HG02759 (cell line): ENCODE measurements at regions not wholly inside any gene's neighbourhood (a gene's known extent, or its start where the extent isn't known, plus 50 kb on each side); places are given as distances from the start of the nearest gene placed in this dataset.

Source experiments
- ATAC-seq: cut with Tn5 transposase; IDR thresholded peaks from one replicate; pipeline ENCODE4 v1.9.1; 2021; ENCODE audit warnings: mild to moderate bottlenecking, moderate library complexity; ENCODE audit not compliant: unreplicated experiment

DNA sequence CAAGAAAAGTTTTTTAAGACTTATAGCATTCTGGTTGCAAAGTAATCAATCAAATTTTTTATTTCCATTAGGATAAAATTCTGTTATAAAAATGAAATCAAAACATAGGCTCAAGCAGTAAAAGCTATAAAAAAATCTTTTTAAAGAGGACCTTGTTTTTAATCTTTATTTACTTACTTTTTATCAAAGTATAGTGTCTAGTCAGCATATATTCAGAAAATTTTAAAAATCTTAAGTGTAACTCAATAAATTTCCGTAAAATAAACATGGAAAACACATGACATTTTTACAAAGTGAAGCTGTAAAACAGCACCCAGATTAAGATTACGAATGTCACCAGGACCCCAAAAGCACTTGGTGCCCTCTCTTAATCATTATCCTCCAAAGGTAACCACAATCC lies 302.4 kb downstream of the TMEM161B start:
- ATAC-seq = no peak

DNA sequence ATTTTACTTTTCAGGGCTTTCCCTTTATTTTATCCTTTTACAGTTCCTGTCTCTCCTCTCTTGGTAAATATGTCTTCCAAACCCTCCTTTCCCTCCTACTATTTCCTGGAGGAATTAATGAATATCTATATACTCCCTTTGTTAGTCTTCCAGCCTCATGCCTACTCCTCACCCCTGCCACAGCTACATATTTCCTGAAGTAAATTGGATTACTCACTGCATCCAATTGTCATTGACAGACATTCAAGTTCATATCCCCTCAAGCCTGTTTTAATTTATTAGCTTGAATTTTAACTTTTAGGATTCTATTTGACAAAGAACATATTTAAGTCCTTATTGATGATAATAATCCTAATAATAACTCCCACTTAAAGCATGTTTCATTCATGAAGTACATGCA lies 314.5 kb downstream of the TMEM161B start:
- no peak for ATAC-seq

DNA sequence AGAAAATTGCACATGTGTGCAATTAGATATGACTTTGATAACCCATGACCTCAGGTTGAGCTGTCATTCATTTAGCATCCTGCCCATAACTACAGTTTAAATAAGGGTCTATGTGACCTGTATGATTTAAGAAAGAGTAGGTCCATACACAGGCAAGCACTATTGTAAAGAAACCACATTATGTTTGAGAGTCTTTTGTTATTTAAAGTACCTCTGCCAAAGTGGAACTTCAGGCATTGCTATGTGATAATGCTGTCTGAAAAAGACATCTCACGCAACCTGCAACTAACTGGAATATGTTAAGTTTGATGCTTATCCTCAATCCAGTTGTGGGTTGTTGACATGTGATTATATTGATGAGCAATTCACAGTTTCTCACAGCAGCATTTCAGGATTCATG lies 317.0 kb downstream of the TMEM161B start:
- ATAC-seq = no peak

GRCh38 chr5:87949676-87950631 lies 318.7 kb downstream of the TMEM161B start:
- ATAC-seq = no peak

DNA sequence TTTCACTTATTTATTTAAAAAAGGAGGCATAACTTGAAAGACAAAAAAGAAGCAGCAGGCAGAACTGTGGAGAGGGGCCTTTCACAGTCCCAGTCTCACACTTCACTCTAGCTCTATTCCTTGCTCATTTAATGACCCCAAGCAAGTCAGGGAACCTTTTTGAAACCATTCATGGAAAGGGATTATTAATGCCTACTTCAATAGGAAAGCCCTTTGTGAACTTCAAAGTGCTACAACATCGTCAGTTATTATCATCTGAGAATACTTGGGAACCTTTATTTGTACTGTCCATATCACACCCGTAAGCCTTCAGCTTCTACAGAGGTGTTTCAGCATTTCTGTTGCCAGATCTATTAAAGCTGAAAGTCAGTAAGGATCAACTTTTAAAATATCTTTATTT lies 320.2 kb downstream of the TMEM161B start:
- no peak for ATAC-seq

DNA sequence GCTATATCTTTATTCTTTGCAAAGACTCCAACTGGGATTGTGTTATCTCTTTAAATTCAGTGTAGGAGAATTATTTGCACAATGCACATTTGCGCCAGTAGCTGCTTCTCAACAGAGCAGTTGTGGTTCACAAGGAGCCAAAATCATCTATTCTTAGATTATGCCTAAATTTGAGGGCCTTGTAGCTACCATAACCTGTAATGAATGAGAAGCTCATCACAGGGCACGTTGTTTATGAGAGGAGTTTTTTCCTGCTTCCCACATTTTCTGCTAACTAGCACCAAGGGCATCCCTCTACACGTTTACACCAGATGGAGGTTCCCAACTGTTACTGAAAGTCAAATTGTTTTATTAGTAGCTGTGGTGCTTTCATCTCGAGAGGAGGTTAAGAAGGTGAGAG lies 322.4 kb downstream of the TMEM161B start:
- no peak for ATAC-seq

DNA sequence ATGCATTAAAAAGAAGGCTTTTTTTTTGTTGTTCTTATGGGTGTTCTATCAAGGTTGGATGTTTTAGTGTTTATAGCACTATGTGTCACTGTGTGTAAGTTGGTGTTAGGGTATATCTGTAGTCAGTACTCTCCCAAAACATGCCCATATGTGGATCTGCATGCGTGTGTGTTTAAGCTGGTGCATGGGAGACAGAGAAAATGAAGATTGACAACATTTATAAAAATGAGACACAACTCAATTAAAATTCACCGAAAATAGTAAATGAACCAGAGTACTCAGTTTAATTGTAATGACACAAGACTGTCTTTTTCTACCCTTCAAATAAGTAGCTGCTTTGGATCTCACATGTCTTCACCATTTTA lies 323.4 kb downstream of the TMEM161B start:
- no peak for ATAC-seq

- ATAC-seq = no peak
Measured at GRCh38 chr5:87944553-87945285, 323.9 kb downstream of the TMEM161B start.

DNA sequence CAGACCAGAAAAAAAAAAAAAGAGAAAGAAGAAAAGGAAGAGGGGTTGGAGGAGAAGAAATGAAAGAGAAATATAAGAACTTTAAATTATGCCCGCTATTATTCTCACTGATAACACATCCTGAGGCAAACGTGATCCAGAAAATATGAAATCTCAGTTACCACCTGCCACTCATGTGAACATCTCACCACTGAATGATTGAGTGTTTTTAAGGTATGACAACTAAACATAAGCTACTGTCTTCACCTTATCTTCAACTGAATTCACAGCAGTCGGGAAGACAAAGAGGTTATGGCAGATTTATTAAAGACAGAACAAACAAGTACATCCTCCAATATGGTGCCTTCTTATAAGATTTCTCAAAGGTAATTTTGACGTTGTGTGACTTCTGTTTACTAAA lies 327.9 kb downstream of the TMEM161B start:
- no peak for ATAC-seq

DNA sequence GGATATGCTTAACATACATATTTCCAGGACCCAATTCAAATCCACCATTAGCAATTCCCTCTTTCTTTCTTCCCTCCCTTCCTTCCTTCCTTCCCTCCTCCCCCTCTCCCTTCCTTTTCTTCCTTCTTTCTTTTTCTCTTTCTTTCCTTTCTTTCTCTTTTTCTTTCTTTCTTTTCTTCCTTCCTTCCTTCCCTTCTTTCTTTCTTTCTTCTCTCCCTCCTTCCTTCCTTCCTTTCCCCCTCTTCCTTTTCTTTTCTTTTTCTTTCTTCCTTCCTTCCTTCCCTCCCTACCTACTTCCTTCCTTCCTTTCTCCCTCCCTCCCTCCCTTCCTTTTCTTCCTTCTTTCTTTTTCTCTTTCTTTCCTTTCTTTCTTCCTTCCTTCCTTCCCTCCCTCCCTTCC lies 332.0 kb downstream of the TMEM161B start:
- ATAC-seq = no peak

DNA sequence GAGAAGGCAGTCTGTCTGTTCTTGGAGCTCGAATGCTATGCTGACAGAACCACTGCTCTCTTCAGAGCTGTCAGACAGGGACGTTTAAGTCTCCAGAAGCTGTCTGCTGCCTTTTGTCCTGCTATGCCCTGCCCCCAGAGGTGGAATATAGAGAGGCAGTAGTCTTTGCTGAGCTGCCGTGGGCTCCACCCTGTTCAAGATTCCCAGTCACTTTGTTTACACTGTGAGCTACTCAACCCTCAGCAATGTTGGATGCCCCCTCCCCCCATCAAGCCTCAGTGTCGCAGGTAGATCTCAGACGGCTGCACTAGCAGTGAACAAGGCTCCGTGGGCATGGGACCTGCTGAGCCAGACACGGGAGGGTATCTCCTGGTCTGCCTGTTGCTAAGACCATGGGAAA lies 344.2 kb downstream of the TMEM161B start:
- ATAC-seq = no peak

DNA sequence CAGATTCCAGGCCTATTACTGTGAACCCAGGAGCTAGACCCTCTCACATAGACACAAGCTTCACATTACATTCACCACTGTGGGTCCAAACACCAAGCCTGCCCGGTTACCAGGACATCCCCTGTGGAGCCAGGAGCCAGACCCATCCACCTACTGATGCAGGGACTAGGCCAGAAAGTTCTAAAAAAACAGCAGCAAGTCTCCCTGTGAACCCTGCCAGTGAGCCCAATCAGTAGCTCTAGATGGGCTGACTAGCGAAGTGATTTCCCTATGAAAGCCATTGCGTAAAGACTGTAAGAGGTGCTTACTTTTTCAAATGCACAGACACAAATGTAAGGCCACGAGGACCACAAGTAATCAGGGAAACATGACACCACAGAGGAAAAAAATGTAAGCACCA lies 352.3 kb downstream of the TMEM161B start:
- ATAC-seq = no peak

DNA sequence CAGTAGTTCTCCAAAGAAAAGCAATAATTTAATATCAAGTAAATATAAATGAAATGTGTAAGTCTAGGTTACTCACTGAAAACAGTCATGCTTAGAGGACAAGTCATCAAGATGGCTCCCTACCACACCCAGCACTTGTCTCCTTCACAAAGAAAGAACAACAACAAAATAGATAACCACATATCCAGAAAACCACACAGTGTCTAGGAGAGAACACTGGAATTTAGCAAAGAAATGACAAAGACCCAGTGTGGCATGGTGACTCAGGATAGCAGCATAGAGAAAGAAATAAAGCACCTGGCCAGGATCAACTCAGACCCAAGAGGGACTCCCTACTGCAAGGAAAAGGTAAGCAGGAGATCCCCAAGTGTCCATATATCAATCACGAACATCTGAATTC lies 356.2 kb downstream of the TMEM161B start:
- no peak for ATAC-seq

GRCh38 chr5:87909382-87909781 lies 359.3 kb downstream of the TMEM161B start:
- ATAC-seq = no peak

- ATAC-seq = no peak
Measured at GRCh38 chr5:87906962-87907361, 361.7 kb downstream of the TMEM161B start.

DNA sequence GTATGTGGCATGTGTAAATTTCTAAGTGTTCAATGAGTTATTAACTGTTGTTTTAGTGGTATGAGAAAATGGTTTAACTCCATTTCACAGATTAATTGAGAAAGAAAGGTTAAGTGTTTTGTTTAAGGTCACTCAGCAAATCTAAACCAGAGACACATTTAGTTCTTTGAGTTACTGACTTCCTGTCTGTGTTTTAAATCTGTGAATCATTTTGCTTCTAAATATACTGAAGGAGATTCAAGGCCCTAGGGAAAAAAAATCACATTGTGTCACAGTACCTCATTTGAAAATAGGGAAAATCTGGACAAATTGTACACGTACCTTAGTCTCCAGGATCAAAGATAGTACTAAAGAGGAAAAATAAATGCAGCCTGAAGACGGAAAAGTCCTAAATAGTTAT lies 368.2 kb downstream of the TMEM161B start:
- no peak for ATAC-seq

DNA sequence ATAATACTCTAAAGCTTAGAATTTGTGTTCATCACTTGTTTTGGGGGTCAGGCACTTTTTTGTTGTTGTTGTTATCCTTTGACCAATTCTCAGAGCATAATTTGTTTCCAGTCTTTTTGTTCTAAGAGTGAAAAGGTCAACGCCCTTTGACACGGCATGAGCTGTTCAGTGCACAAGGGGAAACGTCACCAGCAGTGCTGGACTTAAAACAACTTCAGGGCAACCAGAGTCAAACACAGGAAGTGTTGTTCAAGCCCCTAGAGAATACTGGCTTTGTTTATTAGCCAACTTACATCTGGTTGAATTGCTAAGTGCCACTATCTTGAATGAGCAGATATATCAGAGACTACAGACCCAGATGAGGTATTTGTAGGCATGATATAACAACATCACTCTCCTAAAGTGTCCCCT lies 368.9 kb downstream of the TMEM161B start:
- peak; percentile 71 for ATAC-seq

DNA sequence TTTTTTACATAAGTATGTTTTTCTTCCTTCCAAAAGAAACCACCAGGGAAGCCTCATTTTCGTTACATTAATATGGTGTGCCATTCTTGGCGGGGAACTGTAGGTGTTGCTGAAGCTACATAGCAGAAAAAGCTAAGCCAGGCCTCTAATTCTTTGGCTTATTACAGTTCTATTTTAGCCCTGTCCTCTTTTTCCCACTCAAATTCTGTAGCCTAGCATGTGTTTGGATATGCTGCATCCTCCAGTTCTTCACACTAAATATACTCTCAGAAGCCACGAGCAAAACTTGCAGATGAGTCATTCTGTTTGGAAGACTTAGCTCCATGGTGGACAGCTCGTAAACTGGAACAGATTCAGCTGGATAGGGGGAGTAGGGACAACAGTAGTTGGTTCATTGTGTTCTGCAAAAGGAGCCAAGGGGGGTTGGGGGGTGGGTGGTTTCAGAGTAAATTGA lies 369.4 kb downstream of the TMEM161B start:
- ATAC-seq = no peak

- no peak for ATAC-seq
Measured at GRCh38 chr5:87898574-87898973, 370.1 kb downstream of the TMEM161B start.

DNA sequence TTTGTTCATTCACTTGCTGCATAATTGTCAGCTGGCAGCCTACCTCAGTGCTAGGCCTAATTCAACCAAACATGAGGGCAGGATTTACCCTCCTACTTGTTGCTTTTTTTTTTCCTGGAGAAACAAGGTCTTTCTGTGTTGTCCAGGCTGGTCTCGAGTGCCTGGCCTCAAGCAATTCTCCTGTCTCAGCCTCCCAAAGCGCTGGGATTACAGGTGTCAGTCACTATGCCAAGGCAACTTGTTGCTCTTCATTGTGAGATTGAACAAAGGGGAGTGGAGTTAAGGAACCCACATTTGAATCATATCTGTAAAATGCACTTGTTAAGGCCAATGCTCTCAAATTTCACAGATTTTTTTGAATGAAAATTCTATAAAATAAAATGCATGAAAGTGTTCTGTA lies 380.5 kb downstream of the TMEM161B start:
- no peak for ATAC-seq

- no peak for ATAC-seq
Measured at GRCh38 chr5:87887247-87887646, 381.4 kb downstream of the TMEM161B start.

DNA sequence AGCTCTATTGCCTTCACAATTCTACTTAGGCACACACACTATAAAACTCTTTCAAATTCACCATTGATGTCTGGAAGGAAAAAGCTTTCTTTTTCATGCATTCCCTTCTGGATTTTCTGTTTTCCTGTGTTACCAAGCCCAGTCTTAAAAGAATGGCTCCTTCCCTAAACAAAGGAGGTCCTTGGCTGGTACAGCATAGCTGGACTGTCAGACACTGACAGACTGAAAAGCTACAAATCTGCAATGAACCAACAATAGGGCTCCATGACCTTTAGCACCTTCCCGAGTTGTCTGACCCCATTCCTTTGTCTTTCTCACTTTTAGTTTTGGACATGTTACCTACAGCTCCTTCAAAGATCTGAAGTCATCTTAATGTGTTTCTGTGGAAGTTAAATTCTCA lies 382.5 kb downstream of the TMEM161B start:
- ATAC-seq = no peak
